Right cardiac atrium (tissue), 5 donors: ENCODE measurements at regions not wholly inside any gene's neighbourhood (a gene's known extent, or its start where the extent isn't known, plus 50 kb on each side); places are given as distances from the start of the nearest gene placed in this dataset.

ENCODE experiments used
- ATAC-seq, 2 donors: fragments of 200-7000 bp; cut with Tn5 transposase; one replicate each; pipeline versions ENCODE4 v1.8.0 to v1.9.1; 2020; ENCODE audit warnings: moderate library complexity in 2 of 2, mild to moderate bottlenecking in 1 of 2
- DNase-seq, 3 donors: peaks; one replicate each; pipeline ENCODE4 v3.0.0-alpha.2; 2020
- H3K27ac ChIP-seq: one replicate; pipeline ENCODE4 v1.5.1; 2013; ENCODE audit warnings: mild to moderate bottlenecking, low read length, control low read depth, moderate library complexity
- H3K27me3 ChIP-seq: one replicate; pipeline ENCODE4 v1.6.1; 2013; ENCODE audit not compliant: control insufficient read depth, insufficient read depth
- H3K4me1 ChIP-seq: one replicate; pipeline ENCODE4 v1.6.1; 2013; ENCODE audit warnings: low read length; ENCODE audit not compliant: control insufficient read depth, insufficient read depth
- H3K4me3 ChIP-seq: one replicate; pipeline ENCODE4 v1.5.1; 2013; ENCODE audit warnings: low read length, control low read depth
- H3K9me3 ChIP-seq: one replicate; pipeline ENCODE4 v1.6.1; 2013; ENCODE audit warnings: low read length; ENCODE audit not compliant: control insufficient read depth
- WGBS: extraction: QIAGEN DNeasy Blood & Tissue Kit; methylation state at CpG from one replicate; pipeline ENCODE4 v1.1.7; 2013; 5-methylcytosine and 5-hydroxymethylcytosine counted together
- intact Hi-C, 4 donors: fragments of 100-400 bp; cut with DNase I; formaldehyde crosslinking; loops; one replicate each; pipeline versions ENCODE4 v1.11.0 to v1.14.0; 2022 to 2023
- donor health status: healthy with polysubstance abuse.
- donor health status: DM: no; HTN: yes; CAD: no.
- donor health status: DM: no; HTN: no; CAD: no.
- donor health status: DM: no; HTN: yes; CAD: no; lungs with severe emphysema.
- donor health status: DM: yes; HTN: yes; CAD: no.

DNA sequence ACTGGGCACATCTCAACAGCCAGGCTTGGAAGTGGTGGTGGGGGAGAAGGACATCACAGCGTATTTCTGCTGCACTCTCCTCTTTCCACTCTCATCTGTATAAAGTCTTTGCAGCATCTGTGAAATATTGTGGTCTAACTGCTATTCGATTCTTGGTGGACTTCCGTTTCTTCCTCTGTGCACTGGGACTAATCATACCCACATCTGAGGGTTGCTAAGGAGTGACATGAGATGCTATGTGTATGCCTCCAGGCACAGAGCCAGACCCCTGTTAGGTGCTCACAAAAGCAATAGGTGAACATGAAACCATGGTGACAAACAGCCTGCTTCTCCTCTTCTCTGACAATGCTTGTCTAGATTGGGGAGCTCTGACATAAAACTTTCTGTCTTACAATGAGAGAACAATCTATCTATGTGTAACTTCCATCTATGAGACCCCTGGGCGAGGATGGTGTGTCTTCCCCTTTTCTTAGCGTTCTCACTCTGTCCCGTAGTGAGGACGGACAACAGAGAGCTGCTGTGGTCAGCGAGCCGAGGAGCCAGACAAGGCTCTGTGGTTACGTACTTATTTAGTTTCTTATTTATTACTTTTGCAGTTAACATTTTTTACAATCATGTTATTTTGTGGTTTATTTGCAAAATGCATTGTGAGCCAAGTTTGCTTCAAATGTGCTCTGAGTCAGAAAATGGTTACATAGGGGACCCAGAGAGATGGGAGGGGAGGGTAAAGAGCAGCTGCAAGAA is 196.7 kb upstream of the TPRG1 start:
- Histone ChIP-seq H3K27ac (no peak overlapping the region), H3K4me3 (no peak overlapping the region), H3K9me3 (no peaks in the 10 kb centered on the region), H3K27me3 (no peaks in the 10 kb centered on the region), H3K4me1 (peaks cover 3% of the 10 kb centered on the region)
- intact Hi-C loops = loop anchor here in 2 of 4 donors (10.0 kb wide), 2 partner anchors 160 to 170 kb away; no protein-coding TSS in a partner anchor
- 73% methylated on average over 10 of the region's 10 CpGs for WGBS
- DNase-seq (no peak), ATAC-seq (no peak)

GRCh38 chr3:188975600-188976314 is 196.0 kb upstream of the TPRG1 start:
- WGBS = 84% methylated on average over 12 of the region's 12 CpGs

DNA sequence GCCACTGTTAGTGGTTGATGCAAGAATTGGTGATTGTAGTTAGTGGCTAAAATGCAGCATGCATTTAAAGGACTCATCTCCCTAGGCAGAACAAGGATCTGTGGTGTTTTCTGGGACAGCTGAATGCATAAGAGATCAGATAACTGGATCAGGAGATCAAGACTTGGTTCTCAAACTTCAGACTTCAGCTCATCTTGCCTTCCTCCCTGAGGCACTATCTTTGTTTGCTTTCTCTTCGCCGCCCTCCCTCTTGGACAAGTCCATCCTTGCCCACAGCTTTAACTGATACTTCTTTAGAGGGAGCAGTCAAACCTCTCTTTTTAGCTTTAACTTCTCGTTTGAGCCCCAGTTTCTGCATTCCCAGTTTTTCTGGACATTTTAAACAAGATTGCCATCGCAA is 195.4 kb upstream of the TPRG1 start:
- DNase-seq (no peak), ATAC-seq (no peak)
- intact Hi-C loops = loop anchor here in 2 of 4 donors (10.0 kb wide), 2 partner anchors 158 to 168 kb away; no protein-coding TSS in a partner anchor
- Histone ChIP-seq H3K4me3 (no peak overlapping the region), H3K4me1 (peaks cover 3% of the 10 kb centered on the region), H3K27me3 (no peaks in the 10 kb centered on the region), H3K27ac (no peak overlapping the region), H3K9me3 (no peaks in the 10 kb centered on the region)
- WGBS = 73% methylated on average over 4 of the region's 4 CpGs

More at GRCh38 chr3:188975600-188976314, 196.0 kb upstream of the TPRG1 start:
- Histone ChIP-seq H3K4me1 (peaks cover 3% of the 10 kb centered on the region), H3K4me3 (no peak overlapping the region), H3K27ac (no peak overlapping the region), H3K27me3 (no peaks in the 10 kb centered on the region), H3K9me3 (no peaks in the 10 kb centered on the region)
- ATAC-seq (no peak), DNase-seq (no peak)
- intact Hi-C loops = loop anchor here in 2 of 4 donors (10.0 kb wide), 2 partner anchors 159 to 169 kb away; no protein-coding TSS in a partner anchor

DNA sequence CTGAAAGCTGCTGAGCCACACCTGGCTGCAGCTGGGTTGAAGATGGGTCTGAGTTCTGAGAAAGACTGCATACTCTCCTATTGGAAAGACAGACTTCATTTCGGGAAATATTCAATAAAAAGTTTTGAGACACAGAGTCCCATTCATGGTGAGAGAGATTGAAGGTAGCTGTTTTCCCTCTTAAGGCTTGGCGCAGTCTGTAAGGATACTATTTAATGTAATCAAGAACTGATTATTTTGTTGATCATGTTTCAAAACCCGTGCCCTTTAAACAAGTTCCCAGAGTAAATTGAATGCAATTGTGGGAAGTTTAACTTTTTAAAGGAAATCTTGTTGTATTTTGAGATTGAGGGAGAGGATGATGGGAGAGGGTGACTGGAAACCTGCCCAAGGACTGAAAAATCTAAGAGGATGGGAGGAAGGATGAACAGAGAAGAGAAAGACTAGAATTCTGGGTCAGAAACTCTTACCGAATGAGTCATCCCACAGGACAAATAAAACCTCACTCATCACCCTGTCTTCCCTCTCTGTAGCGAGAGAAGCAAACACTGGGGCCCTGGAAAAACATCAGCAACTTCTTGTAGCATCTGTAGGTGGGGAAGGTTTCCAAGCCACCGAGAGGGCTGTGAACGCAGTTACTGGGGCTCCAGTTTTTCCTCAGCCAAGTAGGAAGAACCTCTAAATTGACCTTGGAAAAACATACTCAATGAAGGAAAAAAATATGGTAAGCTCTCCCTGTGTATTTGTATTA is 193.2 kb upstream of the TPRG1 start:
- peak; percentile 51 to 61 for ATAC-seq
- no peak overlapping the region for H3K27ac ChIP-seq
- intact Hi-C loops = loop anchor here in 2 of 4 donors (10.0 kb wide), 2 partner anchors 156 to 166 kb away; no protein-coding TSS in a partner anchor

GRCh38 chr3:188979248-188979647 is 192.5 kb upstream of the TPRG1 start:
- H3K4me1 ChIP-seq = peaks cover 3% of the 10 kb centered on the region
- no peak overlapping the region for H3K4me3 ChIP-seq
- 68% methylated on average over 7 of the region's 7 CpGs for WGBS
- no peaks in the 10 kb centered on the region for H3K27me3 ChIP-seq
- intact Hi-C loops = loop anchor here in 2 of 4 donors (10.0 kb wide), 2 partner anchors 156 to 166 kb away; no protein-coding TSS in a partner anchor
- DNase-seq = no peak
- no peaks in the 10 kb centered on the region for H3K9me3 ChIP-seq
- peak in 1 of 2 donors; percentile 38 for ATAC-seq
- peak overlapping the region; percentile 26 for H3K27ac ChIP-seq

More for the DNA sequence above, 193.2 kb upstream of the TPRG1 start:
- 51% methylated on average over 7 of the region's 7 CpGs for WGBS
- Histone ChIP-seq H3K9me3 (no peaks in the 10 kb centered on the region), H3K4me1 (peaks cover 3% of the 10 kb centered on the region), H3K27me3 (no peaks in the 10 kb centered on the region), H3K4me3 (no peak overlapping the region)
- DNase-seq = peak; percentile 30 to 67 (median 58)

DNA sequence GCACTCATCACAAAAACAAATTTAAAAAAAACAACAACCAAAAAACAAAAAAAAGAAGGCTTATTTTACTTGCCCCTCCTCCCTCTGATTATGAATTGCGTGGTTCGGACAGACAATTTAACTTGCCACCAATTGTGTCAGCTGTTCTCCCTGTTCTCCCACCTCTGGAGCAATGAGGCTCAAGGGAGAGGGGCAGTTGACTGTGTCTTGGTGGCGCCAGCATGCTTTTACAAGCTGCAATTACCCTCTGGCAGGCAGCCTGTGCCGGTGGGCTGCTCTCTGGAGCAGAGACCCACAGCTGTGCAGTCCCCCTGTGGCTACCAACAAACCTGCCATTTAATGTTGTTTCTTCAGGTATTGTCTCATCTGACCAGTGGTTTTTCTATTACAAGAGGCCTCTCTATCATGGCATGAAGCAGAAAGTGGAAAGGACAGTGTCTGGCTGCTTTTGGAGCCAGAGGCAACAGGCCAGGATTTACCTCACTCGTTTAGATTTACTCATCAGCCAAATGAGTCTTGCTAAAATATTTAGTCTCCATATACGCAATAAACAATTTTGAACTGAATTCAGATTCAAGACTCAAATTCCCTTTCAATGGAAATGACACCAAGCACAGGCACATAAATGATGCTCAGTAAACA is 192.0 kb upstream of the TPRG1 start:
- no peaks in the 10 kb centered on the region for H3K9me3 ChIP-seq
- 67% methylated on average over 6 of the region's 6 CpGs for WGBS
- H3K4me3 ChIP-seq = no peak overlapping the region
- H3K4me1 ChIP-seq = peaks cover 3% of the 10 kb centered on the region
- no peaks in the 10 kb centered on the region for H3K27me3 ChIP-seq
- no peak overlapping the region for H3K27ac ChIP-seq
- DNase-seq (peak in 1 of 3 donors; percentile 55), ATAC-seq (no peak)
- intact Hi-C loops = loop anchor here in 2 of 4 donors (10.0 kb wide), 2 partner anchors 155 to 165 kb away; no protein-coding TSS in a partner anchor

- H3K4me3 ChIP-seq = no peak overlapping the region
- H3K4me1 ChIP-seq = no peaks in the 10 kb centered on the region
- no peaks in the 10 kb centered on the region for H3K27me3 ChIP-seq
- ATAC-seq (peak in 1 of 2 donors; percentile 23), DNase-seq (no peak)
- intact Hi-C loops = no loop called here
- 49% methylated on average over 4 of the region's 4 CpGs for WGBS
- peaks cover 3% of the 10 kb centered on the region for H3K9me3 ChIP-seq
- no peak overlapping the region for H3K27ac ChIP-seq
Observed at GRCh38 chr3:188993181-188993580, 178.6 kb upstream of the TPRG1 start.

DNA sequence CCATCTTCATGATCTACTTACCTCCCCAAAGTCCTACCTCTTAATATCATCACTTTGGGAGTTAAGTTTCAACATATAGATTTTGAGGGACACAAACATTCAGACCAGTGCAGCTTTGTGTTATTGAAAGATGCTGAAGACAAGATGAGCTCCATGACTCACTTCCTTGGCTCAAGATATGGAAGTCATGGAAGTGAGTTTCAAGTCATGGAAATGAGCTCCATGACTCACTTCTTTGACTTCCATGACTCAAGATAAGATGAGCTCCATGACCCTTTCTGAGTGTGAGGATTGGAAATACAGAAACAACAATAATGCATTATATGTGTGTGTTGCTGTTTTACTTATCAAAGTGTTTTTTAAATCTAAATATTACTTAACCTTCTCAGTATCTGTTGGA is 170.2 kb upstream of the TPRG1 start:
- no peak for ATAC-seq
- DNase-seq = no peak
- no peak overlapping the region for H3K27ac ChIP-seq
- intact Hi-C loops = no loop called here
- H3K27me3 ChIP-seq = no peaks in the 10 kb centered on the region
- no peak overlapping the region for H3K4me3 ChIP-seq
- H3K4me1 ChIP-seq = no peaks in the 10 kb centered on the region
- H3K9me3 ChIP-seq = no peaks in the 10 kb centered on the region

GRCh38 chr3:189003410-189003809 is 168.4 kb upstream of the TPRG1 start:
- ATAC-seq (no peak), DNase-seq (no peak)
- intact Hi-C loops = no loop called here
- H3K4me3 ChIP-seq = no peak overlapping the region
- no peaks in the 10 kb centered on the region for H3K27me3 ChIP-seq
- WGBS = 86% methylated on average over 1 of the region's 1 CpG
- no peak overlapping the region for H3K27ac ChIP-seq
- no peaks in the 10 kb centered on the region for H3K9me3 ChIP-seq
- no peaks in the 10 kb centered on the region for H3K4me1 ChIP-seq

- H3K27ac ChIP-seq = no peak overlapping the region
- H3K4me3 ChIP-seq = no peak overlapping the region
- DNase-seq (no peak), ATAC-seq (no peak)
- H3K9me3 ChIP-seq = no peaks in the 10 kb centered on the region
- no peaks in the 10 kb centered on the region for H3K27me3 ChIP-seq
- intact Hi-C loops = no loop called here
- H3K4me1 ChIP-seq = no peaks in the 10 kb centered on the region
Observed at GRCh38 chr3:189013224-189013888, 158.4 kb upstream of the TPRG1 start.
